Dermis microvascular lymphatic vessel endothelial cell (primary cell): ENCODE measurements at regions not wholly inside any gene's neighbourhood (a gene's known extent, or its start where the extent isn't known, plus 50 kb on each side); places are given as distances from the start of the nearest gene placed in this dataset.

ENCODE experiments used
- DNase-seq, 2 donors: peaks; one replicate each; pipeline versions ENCODE4 v3.0.0 to v3.0.0-alpha.2; 2010; ENCODE audit warnings: low read depth in 2 of 2

GRCh38 chr5:155068616-155069100, 55.1 kb downstream of the KIF4B start:
- DNase-seq = no peak

- no peak for DNase-seq
Observed at GRCh38 chr5:155069961-155070360, 56.4 kb downstream of the KIF4B start.

GRCh38 chr5:155070781-155071180, 57.2 kb downstream of the KIF4B start:
- no peak for DNase-seq

- no peak for DNase-seq
Observed at GRCh38 chr5:155076379-155076778, 62.8 kb downstream of the KIF4B start.

- no peak for DNase-seq
Observed at GRCh38 chr5:155079698-155080097, 66.1 kb downstream of the KIF4B start.

- no peak for DNase-seq
Observed at GRCh38 chr5:155080721-155081120, 67.2 kb downstream of the KIF4B start.

GRCh38 chr5:155081618-155082017, 68.1 kb downstream of the KIF4B start:
- DNase-seq = no peak

- DNase-seq = peak in 1 of 2 donors; percentile 74
Observed at GRCh38 chr5:155082401-155082800, 68.8 kb downstream of the KIF4B start.

GRCh38 chr5:155085282-155085989, 71.9 kb downstream of the KIF4B start:
- DNase-seq = no peak

GRCh38 chr5:155087036-155087435, 73.5 kb downstream of the KIF4B start:
- no peak for DNase-seq

GRCh38 chr5:155088811-155089210, 75.3 kb downstream of the KIF4B start:
- DNase-seq = no peak

- no peak for DNase-seq
Observed at GRCh38 chr5:155089643-155090042, 76.1 kb downstream of the KIF4B start.

GRCh38 chr5:155091063-155091648, 77.6 kb downstream of the KIF4B start:
- no peak for DNase-seq

- peak in 1 of 2 donors; percentile 30 for DNase-seq
Observed at GRCh38 chr5:155091768-155092717, 78.5 kb downstream of the KIF4B start.

GRCh38 chr5:155094455-155094854, 80.9 kb downstream of the KIF4B start:
- no peak for DNase-seq

- no peak for DNase-seq
Observed at GRCh38 chr5:155097995-155098394, 84.4 kb downstream of the KIF4B start.

- no peak for DNase-seq
Observed at GRCh38 chr5:155098433-155098832, 84.9 kb downstream of the KIF4B start.

GRCh38 chr5:155101697-155102096, 88.1 kb downstream of the KIF4B start:
- DNase-seq = no peak

GRCh38 chr5:155103146-155103545, 89.6 kb downstream of the KIF4B start:
- DNase-seq = no peak

GRCh38 chr5:155104441-155104840, 90.9 kb downstream of the KIF4B start:
- no peak for DNase-seq

GRCh38 chr5:155106221-155106620, 92.7 kb downstream of the KIF4B start:
- DNase-seq = no peak

- DNase-seq = no peak
Observed at GRCh38 chr5:155113888-155114287, 100.3 kb downstream of the KIF4B start.
